HG02678 (cell line): ENCODE measurements at regions not wholly inside any gene's neighbourhood (a gene's known extent, or its start where the extent isn't known, plus 50 kb on each side); places are given as distances from the start of the nearest gene placed in this dataset.
A peak's percentile ranks its signal among the peaks of the same experiment; 100 is the strongest.
"Not testable (repeated sequence)": the region's sequence is repeated elsewhere in the genome, so short reads cannot be mapped to it uniquely, and the experiment has no call there.

Experiments
- ATAC-seq: cut with Tn5 transposase; IDR thresholded peaks from one replicate; pipeline ENCODE4 v1.9.1; 2021; ENCODE audit warnings: mild to moderate bottlenecking, moderate library complexity; ENCODE audit not compliant: unreplicated experiment

GRCh38 chr15:50857763-50858162, 50.7 kb upstream of the AP4E1 start:
- no peak for ATAC-seq

GRCh38 chr15:50854601-50855490, 53.6 kb upstream of the AP4E1 start:
- peak; percentile 94 for ATAC-seq

- no peak for ATAC-seq
Observed at GRCh38 chr15:50850003-50850402, 58.5 kb upstream of the AP4E1 start.

GRCh38 chr15:50848349-50848748, 60.1 kb upstream of the AP4E1 start:
- no peak for ATAC-seq

- ATAC-seq = not testable (repeated sequence)
Observed at GRCh38 chr15:50845181-50845580, 63.3 kb upstream of the AP4E1 start.

GRCh38 chr15:50840520-50840919, 68.0 kb upstream of the AP4E1 start:
- ATAC-seq = no peak

- ATAC-seq = no peak
Observed at GRCh38 chr15:50837256-50837770, 71.2 kb upstream of the AP4E1 start.

GRCh38 chr15:50830477-50831354, 65.2 kb upstream of the SPPL2A start:
- no peak for ATAC-seq

- ATAC-seq = no peak
Observed at GRCh38 chr15:50828610-50829206, 63.2 kb upstream of the SPPL2A start.

GRCh38 chr15:50825946-50826345, 60.4 kb upstream of the SPPL2A start:
- ATAC-seq = no peak

GRCh38 chr15:50824514-50824913, 59.0 kb upstream of the SPPL2A start:
- no peak for ATAC-seq

- ATAC-seq = no peak
Observed at GRCh38 chr15:50823281-50823680, 57.8 kb upstream of the SPPL2A start.

- ATAC-seq = no peak
Observed at GRCh38 chr15:50821476-50821875, 56.0 kb upstream of the SPPL2A start.

GRCh38 chr15:50820808-50821382, 55.4 kb upstream of the SPPL2A start:
- ATAC-seq = no peak

- no peak for ATAC-seq
Observed at GRCh38 chr15:50819344-50819743, 53.8 kb upstream of the SPPL2A start.

- ATAC-seq = no peak
Observed at GRCh38 chr15:50815958-50816590, 50.6 kb upstream of the SPPL2A start.
